ENCODE measurements at regions not wholly inside any gene's neighbourhood (a gene's known extent, or its start where the extent isn't known, plus 50 kb on each side); places are given as distances from the start of the nearest gene placed in this dataset.

DNA sequence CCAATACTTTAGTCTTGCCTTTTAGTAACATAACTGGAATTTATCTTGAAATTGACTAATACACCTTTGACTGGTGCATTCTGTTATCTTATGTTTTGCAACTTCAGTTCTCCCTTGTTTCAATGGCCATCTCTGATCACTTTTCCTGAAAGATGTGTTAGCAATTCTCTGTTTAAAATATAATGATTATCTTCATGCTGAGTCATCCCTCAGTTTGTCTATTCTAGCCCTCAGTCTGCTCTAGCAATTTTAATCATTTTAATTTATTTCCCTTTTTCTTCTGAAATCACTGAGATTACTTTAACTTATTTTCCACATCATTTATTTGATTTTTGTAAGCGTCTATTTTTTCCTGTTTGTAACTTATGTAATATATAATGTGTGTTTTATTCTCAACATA lies 221.9 kb upstream of the PDGFD start:
- CTCF ChIA-PET (ENCODE audit: low intra/inter-chr PET ratio), result no interaction called here
- no peak for ATAC-seq
- Histone ChIP-seq H3K4me3 (no peak overlapping the region), H3K36me3 (ENCODE audit: control insufficient read depth, insufficient read depth, low read length) (no peaks in the 10 kb centered on the region), H3K9ac (ENCODE audit: insufficient read depth in 1 of 2, low read depth in 2 of 2, low read length in 2 of 2) (no peak overlapping the region), H2AFZ (ENCODE audit: low read depth, low read length) (0 out of 2 replicates have a peak overlapping the region, but pooled peaks have one; percentile 52), H3K9me1 (ENCODE audit: control insufficient read depth, insufficient read depth, low read length) (no peaks in the 10 kb centered on the region), H3K4me2 (ENCODE audit: insufficient read depth, low read length) (no peak overlapping the region), H3K9me3 (replicated peaks; ENCODE audit: control insufficient read depth, insufficient read depth, low read depth, low read length) (no peaks in the 10 kb centered on the region; the same call in 1 of the 2 replicates), H3K27me3 (ENCODE audit: control insufficient read depth in 2 of 2, insufficient read depth in 2 of 2, low read length in 2 of 2) (no peaks in the 10 kb centered on the region), H3K27ac (ENCODE audit: extremely low read depth, low read depth, low read length) (peak overlapping the region; percentile 43; the same call in 2 of the 3 replicates), H3K4me1 (replicated peaks in 1 of 2; ENCODE audit: control insufficient read depth in 2 of 2, insufficient read depth in 2 of 2, low read length in 2 of 2) (no peaks in the 10 kb centered on the region), H3K79me2 (ENCODE audit: control insufficient read depth, insufficient read depth, low read length) (no peaks in the 10 kb centered on the region), H4K20me1 (replicated peaks; ENCODE audit: control insufficient read depth, insufficient read depth, low read length) (no peaks in the 10 kb centered on the region)
- DNase-seq (ENCODE audit: extremely low read depth in 1 of 4, low spot score in 3 of 4), result no peak
- no TSS peak for BruUV-seq (replicated peaks)
- intact Hi-C loops (cut with micrococcal nuclease), result no loop called here
- in situ Hi-C loops (cut with MboI), result no loop called here
- POLR2A ChIA-PET, result interaction anchor here (0.5 kb wide), 1 partner anchor 16 kb away, joined by 3 read pairs; no protein-coding TSS in a partner anchor
- 0% methylated on average over 1 of the region's 1 CpG for WGBS (ENCODE audit: insufficient coverage, low coverage, missing lambda C conversion rate)
- no peak for FAIRE-seq
- TF ChIP-seq MAFG (tag; conservative IDR thresholded peaks at IDR 0.05), result peak; percentile 37; the same call in 1 of the 2 replicates
- no peak for TF ChIP-seq SIRT6 (IDR thresholded peaks at IDR 0.05; ENCODE audit: low read depth, low read length)
- no peak for TF ChIP-seq ERF (CRISPR knock-in tag; IDR thresholded peaks at IDR 0.05)
- no peak for TF ChIP-seq FOXJ3 (CRISPR knock-in tag; IDR thresholded peaks at IDR 0.05)
- no peak for TF ChIP-seq NR3C1 (CRISPR knock-in tag; IDR thresholded peaks at IDR 0.05)
- TF ChIP-seq, protein P1, sequence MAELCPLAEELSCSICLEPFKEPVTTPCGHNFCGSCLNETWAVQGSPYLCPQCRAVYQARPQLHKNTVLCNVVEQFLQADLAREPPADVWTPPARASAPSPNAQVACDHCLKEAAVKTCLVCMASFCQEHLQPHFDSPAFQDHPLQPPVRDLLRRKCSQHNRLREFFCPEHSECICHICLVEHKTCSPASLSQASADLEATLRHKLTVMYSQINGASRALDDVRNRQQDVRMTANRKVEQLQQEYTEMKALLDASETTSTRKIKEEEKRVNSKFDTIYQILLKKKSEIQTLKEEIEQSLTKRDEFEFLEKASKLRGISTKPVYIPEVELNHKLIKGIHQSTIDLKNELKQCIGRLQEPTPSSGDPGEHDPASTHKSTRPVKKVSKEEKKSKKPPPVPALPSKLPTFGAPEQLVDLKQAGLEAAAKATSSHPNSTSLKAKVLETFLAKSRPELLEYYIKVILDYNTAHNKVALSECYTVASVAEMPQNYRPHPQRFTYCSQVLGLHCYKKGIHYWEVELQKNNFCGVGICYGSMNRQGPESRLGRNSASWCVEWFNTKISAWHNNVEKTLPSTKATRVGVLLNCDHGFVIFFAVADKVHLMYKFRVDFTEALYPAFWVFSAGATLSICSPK (IDR thresholded peaks at IDR 0.05; ENCODE audit: borderline replicate concordance), result no peak
- no peak for TF ChIP-seq PTTG1 (tag; IDR thresholded peaks at IDR 0.05; ENCODE audit: low read depth)
- TF ChIP-seq MTA2 (IDR thresholded peaks at IDR 0.05; ENCODE audit: low read depth), result no peak
- TF ChIP-seq, protein P2, sequence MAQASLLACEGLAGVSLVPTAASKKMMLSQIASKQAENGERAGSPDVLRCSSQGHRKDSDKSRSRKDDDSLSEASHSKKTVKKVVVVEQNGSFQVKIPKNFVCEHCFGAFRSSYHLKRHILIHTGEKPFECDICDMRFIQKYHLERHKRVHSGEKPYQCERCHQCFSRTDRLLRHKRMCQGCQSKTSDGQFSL (CRISPR knock-in tag; IDR thresholded peaks at IDR 0.05), result no peak
- TF ChIP-seq, protein P2 (tag; IDR thresholded peaks at IDR 0.05), result no peak
- no peak for TF ChIP-seq ARNT (IDR thresholded peaks at IDR 0.05)
- TF ChIP-seq ZBTB8A (IDR thresholded peaks at IDR 0.05; ENCODE audit: partially characterized antibody), result no peak
- no peak for TF ChIP-seq ZSCAN32 (CRISPR knock-in tag; IDR thresholded peaks at IDR 0.05)
- no peak for TF ChIP-seq ZNF431 (CRISPR knock-in tag; IDR thresholded peaks at IDR 0.05)
- TF ChIP-seq ZC3H8 (IDR thresholded peaks at IDR 0.05), result no peak
- TF ChIP-seq, protein P3, sequence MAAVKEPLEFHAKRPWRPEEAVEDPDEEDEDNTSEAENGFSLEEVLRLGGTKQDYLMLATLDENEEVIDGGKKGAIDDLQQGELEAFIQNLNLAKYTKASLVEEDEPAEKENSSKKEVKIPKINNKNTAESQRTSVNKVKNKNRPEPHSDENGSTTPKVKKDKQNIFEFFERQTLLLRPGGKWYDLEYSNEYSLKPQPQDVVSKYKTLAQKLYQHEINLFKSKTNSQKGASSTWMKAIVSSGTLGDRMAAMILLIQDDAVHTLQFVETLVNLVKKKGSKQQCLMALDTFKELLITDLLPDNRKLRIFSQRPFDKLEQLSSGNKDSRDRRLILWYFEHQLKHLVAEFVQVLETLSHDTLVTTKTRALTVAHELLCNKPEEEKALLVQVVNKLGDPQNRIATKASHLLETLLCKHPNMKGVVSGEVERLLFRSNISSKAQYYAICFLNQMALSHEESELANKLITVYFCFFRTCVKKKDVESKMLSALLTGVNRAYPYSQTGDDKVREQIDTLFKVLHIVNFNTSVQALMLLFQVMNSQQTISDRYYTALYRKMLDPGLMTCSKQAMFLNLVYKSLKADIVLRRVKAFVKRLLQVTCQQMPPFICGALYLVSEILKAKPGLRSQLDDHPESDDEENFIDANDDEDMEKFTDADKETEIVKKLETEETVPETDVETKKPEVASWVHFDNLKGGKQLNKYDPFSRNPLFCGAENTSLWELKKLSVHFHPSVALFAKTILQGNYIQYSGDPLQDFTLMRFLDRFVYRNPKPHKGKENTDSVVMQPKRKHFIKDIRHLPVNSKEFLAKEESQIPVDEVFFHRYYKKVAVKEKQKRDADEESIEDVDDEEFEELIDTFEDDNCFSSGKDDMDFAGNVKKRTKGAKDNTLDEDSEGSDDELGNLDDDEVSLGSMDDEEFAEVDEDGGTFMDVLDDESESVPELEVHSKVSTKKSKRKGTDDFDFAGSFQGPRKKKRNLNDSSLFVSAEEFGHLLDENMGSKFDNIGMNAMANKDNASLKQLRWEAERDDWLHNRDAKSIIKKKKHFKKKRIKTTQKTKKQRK (IDR thresholded peaks at IDR 0.05; ENCODE audit: borderline replicate concordance, low read depth, low read length), result no peak
- no peak for TF ChIP-seq NCOA6 (IDR thresholded peaks at IDR 0.05)
- no peak for TF ChIP-seq ZNF232 (CRISPR knock-in tag; IDR thresholded peaks at IDR 0.05)
- TF ChIP-seq ZEB2 (IDR thresholded peaks at IDR 0.05), result no peak
- 0 out of 2 replicates have a peak, but pooled peaks have one; percentile 15 for TF ChIP-seq ZNF316 (IDR thresholded peaks at IDR 0.05)
- no peak for TF ChIP-seq KDM2B (CRISPR knock-in tag; IDR thresholded peaks at IDR 0.05)

Data from K562 (cell line).